Muscle layer of colon (tissue), 2 donors: ENCODE measurements at regions not wholly inside any gene's neighbourhood (a gene's known extent, or its start where the extent isn't known, plus 50 kb on each side); places are given as distances from the start of the nearest gene placed in this dataset.

Experiments
- H3K27ac ChIP-seq: one replicate; pipeline ENCODE4 v1.7.0; 2013; ENCODE audit warnings: low read depth, mild to moderate bottlenecking, low read length, moderate library complexity
- H3K27me3 ChIP-seq, 2 donors: one replicate each; pipeline ENCODE4 v1.7.0; 2013; ENCODE audit warnings: low read length in 2 of 2, mild to moderate bottlenecking in 2 of 2; ENCODE audit not compliant: insufficient read depth in 2 of 2, control insufficient read depth in 1 of 2
- H3K36me3 ChIP-seq: one replicate; pipeline ENCODE4 v1.7.0; 2013; ENCODE audit warnings: mild to moderate bottlenecking, low read length; ENCODE audit not compliant: insufficient read depth
- H3K4me1 ChIP-seq: one replicate; pipeline ENCODE4 v1.7.0; 2013; ENCODE audit warnings: mild to moderate bottlenecking, low read length; ENCODE audit not compliant: insufficient read depth
- H3K4me3 ChIP-seq, 2 donors: one replicate each; pipeline ENCODE4 v1.7.0; 2013; ENCODE audit warnings: low read length in 2 of 2, low read depth in 1 of 2, mild to moderate bottlenecking in 1 of 2, moderate library complexity in 1 of 2
- H3K9ac ChIP-seq: one replicate; pipeline ENCODE4 v1.7.0; 2013; ENCODE audit warnings: low read length
- H3K9me3 ChIP-seq: one replicate; pipeline ENCODE4 v1.7.0; 2013; ENCODE audit warnings: mild to moderate bottlenecking, low read length
- donor health status: abdominal sarcoma.
- donor health status: Adenocarcinoma of cecum.

DNA sequence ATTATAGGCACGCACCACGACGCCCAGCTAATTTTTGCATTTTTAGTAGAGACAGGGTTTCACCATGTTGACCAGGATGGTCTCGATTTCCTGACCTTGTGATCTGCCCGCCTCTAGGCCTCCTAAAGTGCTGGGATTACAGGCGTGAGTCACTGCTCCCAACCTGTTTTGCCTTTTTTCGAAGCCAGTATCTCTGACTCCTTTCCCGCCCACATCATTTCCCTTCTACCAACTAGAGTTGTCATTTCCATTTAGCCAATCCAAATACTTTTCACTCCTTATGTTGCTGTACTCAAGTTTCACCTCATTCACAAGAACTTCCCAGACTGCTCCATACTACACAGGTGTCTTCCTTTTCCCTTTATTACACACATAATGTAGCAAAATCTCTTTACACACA is 502.6 kb upstream of the CDH6 start:
- no peaks in the 10 kb centered on the region for H3K9me3 ChIP-seq

DNA sequence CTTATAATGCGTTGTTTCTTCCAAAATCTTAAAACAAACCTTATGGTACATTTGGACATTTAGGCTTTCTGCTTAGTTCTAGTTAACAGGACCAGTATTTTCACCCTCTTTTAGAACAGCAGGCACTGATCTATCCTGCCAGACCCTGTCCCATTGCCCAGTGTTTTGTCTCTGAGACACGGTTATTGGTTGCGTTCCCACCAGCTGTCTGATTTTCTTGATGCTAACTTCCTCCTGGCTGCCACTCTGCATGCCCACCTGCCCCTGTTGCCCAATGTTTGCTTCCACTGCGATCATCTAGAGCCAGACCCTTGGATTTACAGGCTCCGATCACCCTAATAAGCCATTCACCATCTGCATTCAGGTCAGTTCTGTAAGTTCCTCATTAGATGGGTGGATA is 506.0 kb upstream of the CDH6 start:
- Histone ChIP-seq H3K36me3 (no peaks in the 10 kb centered on the region), H3K4me1 (no peaks in the 10 kb centered on the region), H3K27ac (no peak overlapping the region), H3K27me3 (no peaks in the 10 kb centered on the region), H3K9me3 (no peaks in the 10 kb centered on the region), H3K9ac (no peak overlapping the region), H3K4me3 (no peak overlapping the region)

More for the DNA sequence above, 502.6 kb upstream of the CDH6 start:
- Histone ChIP-seq H3K9ac (no peak overlapping the region), H3K4me3 (no peak overlapping the region), H3K27ac (no peak overlapping the region), H3K4me1 (no peaks in the 10 kb centered on the region), H3K27me3 (no peaks in the 10 kb centered on the region), H3K36me3 (no peaks in the 10 kb centered on the region)

DNA sequence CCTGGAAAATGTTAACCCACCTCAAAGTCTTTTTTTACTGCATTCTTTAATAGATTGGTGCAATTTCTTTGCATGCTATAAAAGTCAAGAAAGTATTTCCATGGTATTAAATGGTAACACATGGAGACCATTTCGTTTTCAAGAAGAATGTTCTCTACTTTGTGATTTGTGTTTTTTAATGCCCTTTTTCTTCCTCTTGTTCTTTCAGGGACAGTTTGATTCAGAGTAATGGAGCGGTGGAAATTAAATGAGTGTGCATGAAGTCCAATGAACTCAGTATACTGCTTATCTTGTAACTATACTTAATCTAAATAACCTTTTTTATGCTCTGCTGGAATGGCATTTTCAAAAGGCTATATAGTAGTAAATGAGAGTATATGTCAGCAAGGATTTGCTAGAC is 507.0 kb upstream of the CDH6 start:
- Histone ChIP-seq H3K4me3 (no peak overlapping the region), H3K27me3 (no peaks in the 10 kb centered on the region), H3K27ac (no peak overlapping the region), H3K9me3 (no peaks in the 10 kb centered on the region), H3K9ac (no peak overlapping the region), H3K36me3 (no peaks in the 10 kb centered on the region), H3K4me1 (no peaks in the 10 kb centered on the region)

DNA sequence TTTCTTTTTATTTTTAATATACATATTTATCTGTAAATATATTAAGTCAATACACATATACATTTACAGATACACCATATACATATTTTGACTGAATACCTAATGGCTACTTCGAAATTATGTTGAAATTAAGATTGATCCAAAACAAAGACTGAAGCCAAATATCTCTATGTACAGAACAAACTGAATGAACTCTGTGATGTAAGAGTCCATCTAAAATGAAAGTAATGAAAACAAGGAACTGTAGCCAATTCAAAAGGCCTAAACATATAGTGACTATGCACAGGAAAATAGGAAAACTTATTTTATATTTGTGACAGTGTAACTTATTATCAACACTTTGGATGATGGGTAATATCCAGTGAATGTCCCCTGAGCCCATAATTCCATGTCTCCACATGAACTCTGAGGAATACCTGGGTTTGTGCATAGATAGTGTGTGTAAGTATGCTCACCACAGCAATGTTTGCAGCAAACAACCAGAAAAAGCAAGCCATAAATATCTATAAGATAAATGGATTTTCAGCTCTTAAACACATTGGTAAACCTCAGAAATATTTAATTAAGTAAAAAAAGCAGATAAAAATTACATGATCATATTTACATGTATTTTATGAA is 517.2 kb upstream of the CDH6 start:
- H3K27ac ChIP-seq: no peak overlapping the region
- no peak overlapping the region for H3K4me3 ChIP-seq
- no peaks in the 10 kb centered on the region for H3K27me3 ChIP-seq
- no peaks in the 10 kb centered on the region for H3K9me3 ChIP-seq
- H3K4me1 ChIP-seq: no peaks in the 10 kb centered on the region
- H3K9ac ChIP-seq: no peak overlapping the region
- no peaks in the 10 kb centered on the region for H3K36me3 ChIP-seq

DNA sequence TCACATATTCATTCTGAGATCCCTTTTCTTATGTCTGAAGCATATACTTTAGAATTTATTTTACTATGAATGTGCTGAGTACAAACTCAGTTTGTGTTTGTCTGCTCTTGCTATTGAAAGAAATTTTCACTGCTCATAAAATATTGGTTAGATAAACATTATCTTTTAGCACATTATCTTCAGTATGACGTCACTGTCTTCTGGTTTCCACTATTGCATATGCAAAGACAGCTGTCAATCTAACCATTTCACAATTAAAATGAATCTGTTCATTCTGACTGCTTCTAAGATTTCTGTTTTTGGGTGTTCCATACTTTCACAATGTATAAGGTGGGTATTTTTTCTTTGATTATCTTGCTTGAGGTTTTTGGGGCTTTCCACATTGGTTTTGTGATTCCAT is 526.2 kb upstream of the CDH6 start:
- H3K4me3 ChIP-seq: no peak overlapping the region
- H3K27me3 ChIP-seq: no peaks in the 10 kb centered on the region
- H3K9ac ChIP-seq: no peak overlapping the region
- no peak overlapping the region for H3K27ac ChIP-seq
- H3K4me1 ChIP-seq: no peaks in the 10 kb centered on the region
- no peaks in the 10 kb centered on the region for H3K36me3 ChIP-seq
- H3K9me3 ChIP-seq: no peaks in the 10 kb centered on the region

DNA sequence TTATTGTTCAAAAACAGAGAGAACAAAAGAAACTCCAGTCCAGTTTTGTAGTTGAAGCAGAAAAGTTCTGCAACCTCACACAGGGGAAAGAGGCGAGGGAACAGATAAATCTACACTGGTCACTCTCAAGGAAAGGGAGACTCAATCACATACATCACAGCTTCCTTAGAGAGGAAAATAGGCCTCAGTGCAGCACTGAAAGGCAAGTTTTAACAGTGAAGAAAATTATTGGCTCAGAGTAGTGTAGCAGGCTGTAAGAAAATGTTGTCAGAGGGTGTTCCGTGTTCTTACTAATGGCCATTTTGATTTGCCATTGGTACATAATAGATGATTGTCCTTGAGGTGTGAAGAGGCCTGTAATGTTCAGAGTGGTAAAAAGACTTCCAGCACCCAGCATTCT is 530.0 kb upstream of the CDH6 start:
- no peak overlapping the region for H3K27ac ChIP-seq
- no peaks in the 10 kb centered on the region for H3K36me3 ChIP-seq
- no peaks in the 10 kb centered on the region for H3K27me3 ChIP-seq
- no peaks in the 10 kb centered on the region for H3K9me3 ChIP-seq
- no peak overlapping the region for H3K9ac ChIP-seq
- no peaks in the 10 kb centered on the region for H3K4me1 ChIP-seq
- H3K4me3 ChIP-seq: no peak overlapping the region

DNA sequence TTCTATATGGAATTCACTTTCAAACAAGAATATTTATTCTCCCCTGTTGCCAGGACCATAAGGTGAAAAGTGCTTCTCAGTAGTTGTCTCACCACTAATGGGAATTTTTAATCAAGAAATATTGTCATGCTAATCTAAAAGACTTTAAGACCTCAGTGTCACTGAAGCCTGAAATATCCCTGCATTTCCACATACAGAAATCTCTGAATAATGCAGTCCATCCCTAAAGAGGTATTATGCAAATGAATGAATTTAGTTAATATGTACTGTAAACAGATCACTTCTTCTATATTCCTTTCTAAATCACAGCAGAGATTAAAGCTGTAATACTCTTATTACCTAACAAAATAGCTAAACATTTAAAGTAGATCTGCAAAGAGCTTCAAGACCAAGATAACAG is 531.1 kb upstream of the CDH6 start:
- no peaks in the 10 kb centered on the region for H3K27me3 ChIP-seq
- no peaks in the 10 kb centered on the region for H3K4me1 ChIP-seq
- no peak overlapping the region for H3K9ac ChIP-seq
- no peak overlapping the region for H3K27ac ChIP-seq
- H3K36me3 ChIP-seq: no peaks in the 10 kb centered on the region
- no peak overlapping the region for H3K4me3 ChIP-seq
- H3K9me3 ChIP-seq: no peaks in the 10 kb centered on the region

DNA sequence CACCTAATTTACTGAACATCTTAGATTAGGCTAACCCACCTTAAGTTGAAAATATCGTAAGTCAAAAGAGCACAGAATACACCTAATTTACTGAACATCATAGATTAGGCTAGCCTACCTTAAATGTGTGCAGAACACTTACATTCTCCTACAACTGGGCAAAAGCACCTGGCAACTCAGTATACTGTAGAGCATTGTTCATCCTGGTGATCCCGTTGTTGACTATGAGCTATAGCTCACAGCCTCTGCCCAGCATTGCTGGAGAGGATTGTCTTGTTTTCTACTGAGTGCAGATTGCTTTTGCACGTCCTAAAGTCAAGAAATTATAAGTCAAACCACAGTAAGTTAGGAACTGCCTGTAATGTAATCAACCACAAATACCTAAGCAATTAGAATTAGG is 531.8 kb upstream of the CDH6 start:
- Histone ChIP-seq H3K9ac (no peak overlapping the region), H3K27ac (no peak overlapping the region), H3K36me3 (no peaks in the 10 kb centered on the region), H3K9me3 (no peaks in the 10 kb centered on the region), H3K4me3 (no peak overlapping the region), H3K4me1 (no peaks in the 10 kb centered on the region), H3K27me3 (no peaks in the 10 kb centered on the region)

DNA sequence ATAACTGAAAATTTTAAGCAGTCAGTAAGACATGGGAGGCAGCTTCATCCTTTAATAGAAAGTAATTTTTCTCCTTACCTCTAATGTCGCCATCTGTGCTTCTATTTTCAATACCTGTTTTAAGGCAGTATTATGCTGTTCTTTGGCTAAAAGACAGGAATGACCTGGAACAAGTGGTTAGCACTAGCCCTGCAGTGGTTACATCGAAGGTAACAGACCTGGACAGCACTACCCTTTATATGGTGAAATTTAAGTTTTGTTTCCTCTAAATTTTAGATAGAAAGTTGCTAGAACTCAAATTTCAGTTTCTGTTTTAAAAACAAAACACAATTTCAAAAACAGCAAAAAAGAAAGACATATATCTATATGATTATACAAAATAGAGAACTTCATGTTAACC is 534.1 kb upstream of the CDH6 start:
- Histone ChIP-seq H3K27ac (no peak overlapping the region), H3K9me3 (no peaks in the 10 kb centered on the region), H3K4me1 (no peaks in the 10 kb centered on the region), H3K36me3 (no peaks in the 10 kb centered on the region), H3K4me3 (no peak overlapping the region), H3K9ac (no peak overlapping the region), H3K27me3 (no peaks in the 10 kb centered on the region)

DNA sequence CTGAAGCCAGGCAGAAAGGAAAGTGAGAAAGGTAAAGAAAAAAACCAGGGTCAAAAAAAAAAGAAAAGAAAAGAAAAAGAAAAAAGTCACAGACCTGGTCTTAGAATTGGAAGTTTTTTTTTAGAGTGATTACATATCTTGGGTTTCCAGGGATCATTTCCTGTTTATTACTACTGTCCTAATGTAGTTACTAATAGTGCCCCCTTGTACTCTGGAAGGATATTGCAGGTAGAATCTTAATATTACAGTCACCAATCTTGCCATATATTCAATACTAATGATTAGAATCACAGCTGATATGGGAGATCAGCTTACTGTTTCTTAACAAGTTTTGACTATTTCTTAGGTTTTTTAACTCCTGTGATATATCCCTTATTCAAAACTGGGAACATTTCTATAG is 543.2 kb upstream of the CDH6 start:
- no peaks in the 10 kb centered on the region for H3K4me1 ChIP-seq
- H3K9ac ChIP-seq: no peak overlapping the region
- H3K27me3 ChIP-seq: no peaks in the 10 kb centered on the region
- H3K36me3 ChIP-seq: no peaks in the 10 kb centered on the region
- H3K4me3 ChIP-seq: no peak overlapping the region
- no peaks in the 10 kb centered on the region for H3K9me3 ChIP-seq
- H3K27ac ChIP-seq: no peak overlapping the region

DNA sequence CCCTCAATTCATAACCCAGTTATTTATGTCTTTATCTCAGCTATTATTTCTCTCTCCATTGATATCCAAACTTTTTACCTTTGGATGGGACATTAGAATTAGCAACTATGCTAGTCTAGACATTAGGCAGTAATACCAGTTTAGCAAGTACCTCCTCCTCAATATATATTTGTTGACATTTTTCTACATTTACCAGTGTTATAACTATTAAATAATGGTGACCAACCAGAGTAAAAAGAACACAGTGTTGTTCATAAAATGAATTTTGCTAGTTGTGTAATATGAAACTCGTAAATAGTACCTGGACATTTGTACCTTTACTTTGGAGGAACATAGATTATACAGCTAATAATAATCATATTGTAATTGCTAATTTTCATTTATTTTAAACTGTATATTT is 554.6 kb upstream of the CDH6 start:
- Histone ChIP-seq H3K9ac (no peak overlapping the region), H3K27me3 (no peaks in the 10 kb centered on the region), H3K4me1 (no peaks in the 10 kb centered on the region), H3K9me3 (no peaks in the 10 kb centered on the region), H3K27ac (no peak overlapping the region), H3K4me3 (no peak overlapping the region), H3K36me3 (no peaks in the 10 kb centered on the region)

DNA sequence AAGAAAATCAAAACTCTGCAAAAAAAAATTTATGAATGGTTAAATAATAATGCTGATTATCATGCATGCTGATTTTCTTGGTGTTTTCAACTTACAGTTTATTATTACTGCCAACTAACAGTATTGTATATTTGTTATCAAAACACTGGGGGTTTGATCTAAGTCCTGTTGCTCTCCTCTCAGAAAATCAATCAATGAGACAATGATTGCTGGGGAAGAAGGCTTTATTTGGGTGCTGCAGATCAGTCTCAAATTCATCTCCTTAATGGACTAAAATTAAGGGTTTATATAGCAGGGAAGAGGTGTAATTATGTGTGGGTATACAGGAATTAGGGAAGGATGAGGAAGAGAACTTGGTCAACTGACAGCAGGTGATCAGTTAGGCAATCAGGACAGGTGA is 565.5 kb upstream of the CDH6 start:
- Histone ChIP-seq H3K36me3 (no peaks in the 10 kb centered on the region), H3K27ac (no peak overlapping the region), H3K27me3 (no peaks in the 10 kb centered on the region), H3K9ac (no peak overlapping the region), H3K9me3 (no peaks in the 10 kb centered on the region), H3K4me1 (no peaks in the 10 kb centered on the region), H3K4me3 (no peak overlapping the region)
